Renal pelvis (tissue), 1 donor: ENCODE measurements at regions not wholly inside any gene's neighbourhood (a gene's known extent, or its start where the extent isn't known, plus 50 kb on each side); places are given as distances from the start of the nearest gene placed in this dataset.
"Not testable (repeated sequence)": the region's sequence is repeated elsewhere in the genome, so short reads cannot be mapped to it uniquely, and the experiment has no call there.

Experiments used
- DNase-seq: peaks from one replicate; pipeline ENCODE4 v3.0.0-alpha.2; 2013

DNA sequence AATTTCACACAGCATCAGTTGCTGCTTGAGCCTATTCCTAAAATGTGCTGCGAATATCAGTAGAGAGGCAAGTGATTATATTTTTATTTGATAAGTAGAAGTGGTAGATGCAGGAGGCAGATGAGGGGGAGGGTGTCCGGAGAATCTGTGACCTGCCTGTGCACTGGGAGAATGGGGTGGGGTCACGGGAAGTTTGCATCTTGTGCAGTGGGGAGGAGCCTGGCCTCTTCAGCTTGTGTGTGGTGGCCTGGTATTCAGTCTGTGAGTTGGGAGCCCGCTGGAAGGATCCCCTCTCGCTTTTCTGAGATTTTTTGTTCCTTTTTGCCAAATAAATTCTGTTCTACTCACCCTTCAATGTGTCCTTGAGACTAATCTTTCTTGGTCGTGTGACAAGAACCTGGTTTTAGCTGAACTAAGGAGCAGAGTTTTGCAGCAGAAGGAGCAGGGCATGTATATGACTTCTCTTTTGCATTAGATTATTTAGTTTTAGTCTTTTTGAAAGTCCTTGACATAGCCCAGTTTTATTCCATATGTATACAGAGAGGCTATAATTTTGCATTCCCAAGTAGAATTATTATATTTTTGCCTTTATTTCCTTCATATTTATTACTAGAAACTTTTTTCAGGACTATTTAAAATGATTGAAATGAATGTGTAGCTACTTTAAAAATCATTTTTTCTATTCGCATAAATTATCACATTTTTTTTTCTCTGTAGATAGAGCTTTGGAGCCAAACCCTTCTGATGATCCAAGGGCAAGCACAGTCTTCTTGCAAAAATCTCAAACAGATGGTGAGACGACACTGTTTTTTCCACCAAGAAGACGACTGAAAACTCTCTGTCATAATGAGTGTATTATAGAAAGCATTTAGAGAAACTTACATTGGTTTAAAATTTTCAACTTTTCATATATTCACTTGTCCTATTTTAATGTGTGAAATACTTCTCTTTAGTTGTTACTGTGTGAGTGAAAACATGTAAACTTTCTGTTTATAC lies 1257.2 kb downstream of the UQCRFS1 start:
- DNase-seq, result no peak

DNA sequence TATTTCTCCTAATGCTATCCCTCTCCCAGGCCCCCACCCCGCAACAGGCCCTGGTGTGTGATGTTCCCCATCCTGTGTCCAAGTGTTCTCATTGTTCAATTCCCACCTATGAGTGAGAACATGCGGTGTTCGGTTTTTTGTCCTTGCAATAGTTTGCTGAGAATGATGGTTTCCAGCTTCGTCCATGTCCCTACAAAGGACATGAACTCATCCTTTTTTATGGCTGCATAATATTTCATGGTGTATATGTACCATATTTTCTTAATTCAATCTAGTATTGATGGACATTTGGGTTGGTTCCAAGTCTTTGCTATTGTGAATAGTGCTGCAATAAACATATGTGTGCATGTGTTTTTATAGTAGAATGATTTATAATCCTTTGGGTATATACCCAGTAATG lies 1270.3 kb downstream of the UQCRFS1 start:
- DNase-seq, result not testable (repeated sequence)

DNA sequence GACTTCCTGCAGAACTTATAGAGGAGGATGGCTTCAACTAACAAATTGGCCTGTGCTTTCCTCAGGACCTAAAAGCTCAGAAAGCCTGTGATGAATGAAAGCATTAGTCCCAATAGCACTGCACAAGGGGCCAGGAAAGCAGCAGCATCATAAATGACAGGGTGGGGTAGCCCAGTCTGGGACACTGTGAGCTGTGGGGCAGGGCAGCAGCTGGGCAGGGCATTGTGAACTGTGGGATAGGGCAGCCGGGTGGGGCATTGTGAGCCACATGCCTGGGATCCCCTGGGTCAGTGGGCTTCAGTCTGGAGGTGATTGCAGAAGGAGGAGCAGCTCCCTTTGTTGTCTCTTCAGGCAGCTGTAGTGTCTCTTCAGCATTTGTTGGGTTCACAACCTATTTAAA lies 1276.8 kb downstream of the UQCRFS1 start:
- no peak for DNase-seq

DNA sequence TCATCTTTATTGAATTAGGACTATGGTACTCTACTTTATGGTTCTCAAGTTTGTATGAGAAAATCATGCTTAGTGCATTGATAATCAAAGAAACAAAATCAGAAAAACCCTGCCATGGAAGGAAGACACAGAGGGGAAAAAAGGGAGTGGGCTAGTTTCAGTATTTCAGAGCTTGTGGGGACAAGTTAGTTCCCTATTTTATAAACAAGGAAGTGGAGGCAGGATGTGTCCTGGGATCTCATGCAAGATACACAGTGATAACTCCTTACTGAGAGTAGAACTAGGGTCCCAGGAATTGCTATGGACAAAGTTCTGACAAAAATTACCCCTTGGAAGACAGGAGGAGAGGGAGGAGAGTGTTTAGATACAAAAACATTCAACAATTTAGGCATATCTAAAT lies 1277.3 kb downstream of the UQCRFS1 start:
- no peak for DNase-seq

DNA sequence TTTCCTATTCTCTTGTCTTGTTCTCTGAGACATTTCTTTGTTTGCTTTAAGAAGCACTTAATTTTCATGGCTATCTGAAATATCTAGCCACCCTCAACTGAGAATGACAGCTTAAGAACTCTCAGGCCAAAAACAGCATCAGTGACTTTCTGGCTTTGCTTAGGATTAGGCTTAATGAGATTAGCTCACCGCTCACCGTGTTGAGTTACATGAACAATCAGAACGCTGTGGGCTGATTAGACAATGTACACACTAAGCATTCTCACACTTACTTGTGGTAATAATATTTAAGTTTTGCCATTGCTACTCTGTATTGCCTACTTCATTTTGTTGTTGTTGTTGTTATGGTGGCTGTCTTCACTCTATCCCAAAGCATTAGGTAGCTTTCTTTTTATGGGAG lies 1283.6 kb downstream of the UQCRFS1 start:
- DNase-seq, result no peak

DNA sequence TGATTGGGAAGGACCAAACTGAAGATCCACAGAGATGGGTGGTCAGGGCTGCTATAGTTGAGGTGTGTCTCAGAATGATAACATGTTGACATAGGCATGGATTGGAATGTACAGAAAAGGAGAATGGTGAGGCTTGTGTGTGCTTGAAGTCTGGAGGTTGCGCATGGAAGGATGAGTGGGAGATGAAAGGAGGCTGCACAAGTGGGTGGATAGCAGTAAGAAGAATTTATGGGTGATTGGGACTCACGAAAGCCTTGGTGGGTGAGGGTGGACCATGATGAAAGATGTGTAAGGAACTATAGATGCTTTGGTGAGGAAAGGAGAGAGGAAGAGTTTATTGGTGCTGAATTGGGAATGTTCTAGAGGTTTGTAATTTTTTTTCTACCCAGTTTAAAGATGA lies 1287.7 kb downstream of the UQCRFS1 start:
- no peak for DNase-seq

DNA sequence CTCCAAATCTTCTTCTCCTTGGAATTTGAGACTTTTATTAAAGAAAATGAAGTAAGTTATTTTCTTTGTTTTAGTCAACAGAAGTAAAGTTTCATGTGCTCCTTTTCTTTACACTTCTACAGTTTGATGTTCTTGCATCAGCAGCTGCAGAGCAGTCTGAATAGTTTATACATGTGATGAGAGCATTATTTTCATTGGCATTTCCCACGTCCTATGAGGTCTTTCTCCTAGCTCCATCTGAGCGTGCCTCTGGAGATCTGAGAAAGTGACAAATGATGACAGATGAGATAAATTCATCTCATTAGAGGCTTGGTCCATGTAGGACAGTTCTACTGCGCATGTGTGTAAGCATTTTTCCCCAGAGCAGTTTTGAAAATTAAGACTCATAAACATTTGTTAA lies 1290.0 kb downstream of the UQCRFS1 start:
- no peak for DNase-seq

DNA sequence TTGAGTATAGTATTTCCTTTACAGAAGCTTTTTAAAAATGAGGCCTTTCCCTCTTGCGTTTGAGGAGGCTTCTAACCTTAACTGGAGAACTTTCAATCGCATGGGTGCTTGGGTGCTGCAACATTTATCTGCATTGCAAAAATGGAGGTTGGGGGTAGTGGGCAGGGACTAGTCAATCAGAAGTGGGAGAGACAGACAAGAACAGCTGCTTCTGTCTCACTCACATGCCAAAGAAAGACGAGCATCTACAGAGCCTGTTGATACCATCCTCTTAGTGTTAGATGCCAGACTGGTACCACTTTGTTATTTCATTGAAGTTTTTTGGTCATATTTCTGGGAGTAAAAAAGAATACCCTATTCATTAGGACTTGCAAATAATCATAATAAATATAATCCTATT lies 1292.2 kb downstream of the UQCRFS1 start:
- DNase-seq, result no peak

DNA sequence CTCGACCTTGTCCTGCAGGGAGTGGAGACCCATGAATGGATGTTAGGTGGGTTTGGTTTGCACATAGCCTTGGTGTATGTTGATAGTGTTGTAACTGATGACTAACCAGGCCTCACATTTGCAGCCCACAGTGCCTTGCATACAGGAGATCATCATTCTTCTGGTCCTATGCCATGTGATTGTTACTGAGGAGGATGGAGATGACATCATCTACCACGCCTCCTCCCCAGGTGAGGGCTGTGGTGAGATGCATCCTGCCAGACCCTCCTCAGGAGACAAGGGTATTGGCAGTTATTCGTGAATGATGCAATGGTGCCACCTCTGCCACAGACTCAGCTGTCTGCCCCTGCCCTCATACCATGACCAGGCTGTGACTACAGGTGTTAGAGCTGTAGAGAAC lies 1294.1 kb downstream of the UQCRFS1 start:
- DNase-seq, result no peak

DNA sequence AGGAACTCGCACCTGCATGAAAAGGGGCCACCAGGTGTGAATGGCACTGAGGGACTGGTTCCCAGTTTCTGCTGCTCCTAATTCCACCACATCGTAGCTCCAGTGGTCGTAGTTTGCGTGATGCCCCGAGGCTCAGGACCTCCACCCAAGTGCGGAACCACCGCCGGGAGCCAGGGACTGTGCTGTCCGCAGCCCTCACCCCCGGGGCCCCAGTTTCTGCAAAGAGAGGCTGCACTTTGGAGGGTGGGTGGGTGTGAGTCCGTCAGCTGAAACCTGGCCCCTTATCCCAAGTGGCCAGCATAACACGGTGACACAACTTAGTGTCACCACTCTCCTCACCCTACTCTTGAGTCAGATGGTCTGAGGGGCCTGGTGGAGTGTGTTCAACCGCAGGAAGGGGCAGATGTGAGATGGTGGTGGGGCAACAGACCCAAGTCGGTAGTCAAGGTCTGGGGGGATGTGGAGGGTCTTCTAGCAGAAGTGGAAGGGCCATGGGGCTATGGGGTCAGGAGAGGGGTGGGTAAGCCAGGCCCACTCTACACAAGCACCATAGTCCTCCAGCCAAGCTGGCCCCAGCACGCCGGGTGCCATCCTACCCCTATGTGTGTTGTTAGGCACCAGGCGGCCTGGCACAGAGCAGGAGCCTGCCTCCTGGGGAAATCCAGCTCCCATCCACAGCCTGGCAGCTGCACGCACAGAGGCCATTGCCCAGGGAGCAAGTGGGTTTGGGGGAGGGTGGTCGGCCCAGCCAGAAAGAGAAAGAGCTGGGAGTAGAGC lies 1301.6 kb downstream of the UQCRFS1 start:
- DNase-seq, result no peak

DNA sequence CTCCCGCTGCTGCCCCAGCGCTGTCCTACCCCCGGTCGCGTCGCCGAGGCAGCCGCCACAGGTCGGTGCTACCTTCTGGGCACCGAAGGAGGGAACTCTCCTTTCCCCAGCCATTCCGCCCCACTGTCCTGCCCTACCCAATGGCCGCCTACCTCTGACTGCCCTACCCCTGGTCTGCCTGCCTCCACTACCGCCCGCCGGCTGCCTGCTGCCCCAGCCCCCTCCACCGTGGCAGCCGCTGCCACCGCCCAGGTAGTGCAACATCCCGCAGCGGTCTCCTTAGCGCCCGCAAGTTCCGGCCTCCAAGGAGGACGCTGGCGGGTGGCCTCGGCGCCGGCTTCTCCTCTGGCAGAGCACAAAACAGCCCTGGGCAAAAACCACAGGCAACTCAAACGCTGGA lies 1303.1 kb downstream of the UQCRFS1 start:
- DNase-seq, result no peak

DNA sequence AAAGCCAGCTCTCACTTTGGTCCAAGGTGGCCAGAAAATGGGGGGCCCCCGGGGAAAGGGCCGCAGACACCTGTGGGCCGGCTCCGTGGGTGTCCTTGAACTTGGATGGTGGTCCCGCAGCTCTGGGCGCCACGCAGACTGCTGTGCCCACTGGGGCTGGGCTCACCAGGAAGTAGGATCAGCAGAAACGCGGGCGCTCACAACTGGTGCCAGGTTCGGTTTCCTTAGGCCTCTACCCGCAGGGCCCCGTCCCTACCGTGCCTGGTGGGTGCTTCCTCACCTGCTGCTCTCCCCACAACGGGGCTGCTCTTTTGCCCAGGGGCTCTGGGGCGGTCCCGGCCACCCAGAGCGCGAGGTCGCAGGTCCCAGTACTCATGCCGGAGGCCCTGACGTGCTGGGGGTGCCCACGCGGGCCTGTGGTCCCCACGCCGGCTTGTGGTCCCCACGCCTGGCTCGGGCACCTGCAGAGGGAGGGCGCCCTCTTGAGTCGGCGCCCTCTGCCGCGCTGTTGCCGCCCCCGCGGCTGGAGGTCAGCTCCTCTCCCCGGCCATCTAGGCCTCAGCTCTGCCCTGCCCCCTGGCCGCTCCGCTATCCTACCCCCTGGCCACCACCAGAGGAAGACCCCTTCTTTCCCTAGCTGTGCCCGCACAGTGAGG lies 1303.6 kb downstream of the UQCRFS1 start:
- no peak for DNase-seq

DNA sequence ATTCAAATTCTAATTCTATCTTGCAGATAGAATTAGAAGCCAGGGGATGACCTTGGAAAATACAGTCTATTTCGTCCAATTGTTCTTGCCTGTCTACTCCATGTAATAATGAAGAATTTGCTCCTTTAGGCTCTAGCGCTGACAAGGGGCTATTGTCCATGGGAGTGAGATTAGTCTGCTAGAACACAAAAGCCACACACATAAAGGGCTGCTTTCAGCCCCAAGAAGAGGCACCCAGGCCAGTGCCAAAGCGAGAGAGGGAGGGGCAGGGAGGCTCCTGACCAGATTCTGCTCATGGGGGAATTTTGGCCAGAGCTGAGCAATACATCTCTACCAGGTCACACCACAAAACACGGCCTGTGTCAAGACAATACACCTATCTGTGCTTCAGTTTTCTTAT lies 1306.9 kb downstream of the UQCRFS1 start:
- DNase-seq, result no peak

DNA sequence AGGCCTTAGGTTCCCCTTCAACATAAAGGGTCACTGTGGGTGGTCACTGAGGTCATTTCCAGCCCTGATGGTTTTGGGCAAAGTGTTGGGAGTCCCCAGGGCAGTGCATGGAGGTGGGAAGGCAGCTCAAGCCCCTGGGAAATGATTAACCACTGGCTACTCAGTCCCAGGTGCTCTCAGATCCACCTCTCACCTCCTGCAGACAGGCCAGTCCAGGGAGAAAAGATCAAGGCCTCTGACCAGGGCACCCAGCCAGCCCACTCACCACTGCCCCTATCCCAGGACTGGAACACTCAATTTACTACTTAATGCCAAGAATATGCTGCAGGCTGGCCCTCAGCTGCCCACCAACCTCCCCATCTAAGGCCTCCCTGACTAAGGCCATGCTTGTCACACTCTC lies 1307.9 kb downstream of the UQCRFS1 start:
- no peak for DNase-seq

DNA sequence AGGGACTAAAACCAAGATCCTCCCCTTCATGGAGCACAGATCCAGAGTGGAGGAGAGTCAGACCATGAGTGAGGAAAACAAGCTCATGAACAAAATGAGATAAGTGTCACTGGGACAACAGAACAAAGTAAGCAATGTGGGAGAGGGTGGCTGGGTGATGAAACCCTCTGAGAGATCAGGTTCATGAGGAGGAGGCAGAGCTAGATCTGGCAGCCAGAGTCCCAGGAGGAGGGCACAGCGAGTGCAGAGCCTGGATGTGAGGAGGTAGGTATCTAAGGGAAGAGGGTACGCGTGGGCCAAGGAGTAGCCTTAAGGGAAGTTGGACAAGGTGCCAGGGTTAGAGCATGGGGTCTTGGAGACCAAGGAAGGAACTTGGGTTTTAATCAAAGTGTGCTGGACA lies 1311.9 kb downstream of the UQCRFS1 start:
- DNase-seq, result no peak

DNA sequence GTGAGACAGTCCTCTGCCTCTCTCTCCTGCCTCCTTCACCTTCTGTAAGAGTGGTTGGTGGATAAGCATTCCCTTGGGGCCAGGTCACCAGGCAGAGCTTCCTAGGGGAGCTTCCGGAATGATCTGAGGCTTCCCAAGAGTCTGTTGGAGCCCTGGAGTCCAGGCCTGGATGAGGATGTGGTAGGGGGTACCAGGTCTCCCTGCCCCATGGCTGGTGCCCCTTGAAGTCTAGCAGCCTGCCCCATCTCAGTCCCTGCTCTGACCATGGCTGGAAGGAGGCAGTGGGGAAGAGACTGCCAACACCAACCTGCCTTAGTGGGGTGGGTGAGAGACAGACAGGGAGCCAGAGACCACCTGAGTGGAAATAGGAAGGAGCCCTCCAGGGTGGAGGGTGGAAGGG lies 1316.9 kb downstream of the UQCRFS1 start:
- no peak for DNase-seq

DNA sequence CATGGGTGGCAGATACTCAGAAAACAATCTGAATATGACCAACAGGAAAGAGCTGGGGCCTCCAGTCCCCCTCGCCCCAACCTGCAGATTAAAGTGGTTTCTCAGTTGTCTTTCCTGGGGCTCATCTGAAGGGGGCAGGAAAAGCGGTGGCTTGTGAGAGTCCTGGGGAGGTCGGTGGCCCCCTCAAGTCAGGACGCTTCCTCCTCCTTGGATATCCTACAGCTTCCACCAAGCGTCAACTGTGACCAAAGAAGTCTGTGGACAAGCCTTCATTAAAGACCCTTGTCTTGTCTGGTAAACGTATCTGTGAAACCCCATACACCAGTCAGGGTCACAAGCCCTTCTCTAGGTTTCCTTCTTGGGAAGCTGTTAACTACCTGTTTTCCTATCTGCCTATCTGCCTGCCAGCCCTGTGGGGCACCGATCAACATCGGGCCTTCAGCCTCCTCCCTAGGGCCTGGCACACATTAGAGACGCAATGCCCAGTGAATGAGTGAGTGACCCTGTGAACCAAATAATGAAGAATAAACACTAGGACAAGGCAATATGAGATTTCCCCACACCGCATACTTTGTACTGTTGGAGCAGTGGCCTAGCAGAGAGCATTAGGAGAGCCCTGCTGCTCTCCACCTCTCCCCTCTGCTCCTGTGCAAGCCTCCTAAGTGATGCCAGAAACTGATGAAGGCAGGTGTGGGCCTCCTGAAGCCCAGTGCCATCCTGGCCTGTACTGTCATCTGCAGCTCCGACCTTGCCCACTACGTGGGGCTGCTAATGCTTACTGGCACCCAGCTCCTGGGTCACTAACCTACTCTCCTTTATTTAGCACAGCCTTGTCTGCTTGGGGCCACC lies 1317.8 kb downstream of the UQCRFS1 start:
- no peak for DNase-seq

DNA sequence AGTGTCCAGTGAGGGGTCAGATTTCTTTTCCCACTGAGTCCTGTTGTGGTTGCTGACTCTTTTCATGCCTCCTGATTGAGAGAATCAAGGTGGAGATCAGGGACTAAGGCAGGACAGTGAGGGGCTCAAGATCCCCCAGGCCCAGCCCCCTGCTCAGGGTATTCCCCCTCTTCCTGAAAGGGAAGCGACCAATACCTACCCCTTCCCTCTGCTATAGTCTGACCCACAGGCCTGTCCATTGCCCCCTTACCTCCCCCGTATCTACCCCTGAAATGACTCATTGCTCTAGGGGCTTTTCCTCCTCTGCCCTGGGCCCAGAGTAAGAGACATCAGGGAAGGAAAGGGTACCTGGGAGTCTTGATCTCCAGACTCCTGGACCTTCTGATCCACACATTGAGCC lies 1320.5 kb downstream of the UQCRFS1 start:
- no peak for DNase-seq

DNA sequence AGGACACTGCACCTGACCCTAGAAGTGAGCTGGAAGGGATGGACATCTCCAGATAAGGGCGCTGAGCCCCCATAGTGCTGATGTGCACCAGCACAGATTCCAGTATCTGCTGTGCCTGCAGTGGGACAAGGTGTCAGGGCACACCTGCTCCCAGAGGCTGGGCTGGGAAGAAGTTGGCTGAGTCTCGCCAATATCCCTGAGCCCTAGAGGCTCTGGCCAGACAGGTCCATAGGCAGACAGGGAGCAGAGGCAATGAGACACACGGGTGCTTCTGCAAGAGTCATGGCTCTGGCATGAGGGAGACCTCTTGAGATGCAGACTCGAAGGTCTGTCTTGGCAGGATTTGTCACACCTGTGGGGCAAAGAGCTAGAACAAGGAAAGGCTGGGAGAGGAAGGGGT lies 1321.5 kb downstream of the UQCRFS1 start:
- DNase-seq, result no peak

DNA sequence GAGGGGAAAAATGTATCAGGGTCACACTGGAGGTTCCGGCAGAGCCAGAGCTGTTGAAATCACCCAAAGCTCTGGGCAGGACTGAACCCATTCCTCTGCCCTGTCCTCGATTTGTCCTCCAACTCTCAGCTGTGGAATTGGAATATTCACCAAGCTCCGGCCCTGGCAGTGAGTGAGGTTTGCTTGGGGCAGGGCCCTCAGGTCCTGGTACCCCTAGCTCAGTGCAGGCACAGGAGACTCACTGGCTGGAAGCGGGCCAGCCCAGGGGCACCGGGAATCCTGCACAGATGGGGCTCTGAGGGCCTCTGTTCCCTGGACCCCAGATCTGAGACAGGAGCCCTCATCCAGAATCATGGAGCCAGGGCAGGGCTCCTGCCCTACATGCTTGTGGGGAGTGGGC lies 1322.3 kb downstream of the UQCRFS1 start:
- no peak for DNase-seq

DNA sequence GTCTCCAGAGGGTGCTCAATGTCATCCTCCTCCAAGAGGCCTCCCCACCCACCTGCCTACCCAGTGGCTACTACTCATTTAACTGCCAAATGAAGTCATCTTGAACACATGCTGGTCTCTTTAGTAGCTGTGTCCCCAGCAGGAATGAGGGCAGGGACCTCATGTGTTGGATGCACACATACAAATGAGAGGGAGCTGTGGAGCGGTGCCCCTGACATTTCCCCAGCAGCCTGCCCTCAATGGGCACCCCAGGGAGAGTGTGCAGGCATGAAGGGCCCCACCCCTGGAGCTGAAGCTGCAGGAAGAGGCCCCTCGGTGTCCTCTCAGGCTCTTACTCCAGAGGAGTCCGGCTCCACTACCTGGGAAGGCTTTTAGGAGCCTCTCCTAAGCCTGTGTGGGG lies 1322.7 kb downstream of the UQCRFS1 start:
- no peak for DNase-seq

DNA sequence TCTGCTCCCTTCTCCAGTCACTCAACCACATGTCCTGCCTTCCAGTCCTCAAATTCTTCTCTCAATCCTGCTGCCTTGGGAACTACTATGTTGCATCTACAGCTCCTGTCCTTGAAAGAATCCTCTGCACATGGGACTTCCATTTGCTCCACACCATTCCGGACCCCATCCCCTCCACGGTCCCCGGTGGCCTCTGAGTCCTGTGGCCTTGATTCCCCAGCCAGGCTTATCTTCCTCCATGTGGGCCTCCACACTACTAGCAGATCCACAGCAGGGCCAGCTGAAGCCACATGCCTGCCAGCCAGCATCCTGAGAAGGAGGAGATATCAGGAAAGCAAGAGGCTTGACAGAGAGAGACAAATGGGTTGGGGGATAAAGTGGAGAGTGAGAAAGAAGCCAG lies 1323.8 kb downstream of the UQCRFS1 start:
- no peak for DNase-seq
